ENCODE measurements at regions not wholly inside any gene's neighbourhood (a gene's known extent, or its start where the extent isn't known, plus 50 kb on each side); places are given as distances from the start of the nearest gene placed in this dataset.

- ATAC-seq (no peak), DNase-seq (no peak)
- H3K4me1 Mint-ChIP-seq (ENCODE audit: low read depth), result peaks cover 2% of the 10 kb centered on the region
- H3K27me3 Mint-ChIP-seq (ENCODE audit: low read depth), result no peaks in the 10 kb centered on the region
- H3K9me3 Mint-ChIP-seq, result no peaks in the 10 kb centered on the region
- H3K36me3 Mint-ChIP-seq (ENCODE audit: insufficient read depth), result no peaks in the 10 kb centered on the region
- no peak overlapping the region for H3K4me3 Mint-ChIP-seq
Observed at GRCh38 chr2:147037048-147037447, 807.8 kb upstream of the ACVR2A start.

- no peaks in the 10 kb centered on the region for H3K9me3 Mint-ChIP-seq
- ATAC-seq, result no peak
Observed at GRCh38 chr2:147033044-147033443, 811.8 kb upstream of the ACVR2A start.

GRCh38 chr2:147031897-147032296 lies 812.9 kb upstream of the ACVR2A start:
- H3K9me3 Mint-ChIP-seq, result no peaks in the 10 kb centered on the region
- no peak for ATAC-seq

More at GRCh38 chr2:147033044-147033443, 811.8 kb upstream of the ACVR2A start:
- Mint-ChIP-seq H3K27me3 (ENCODE audit: low read depth) (peaks cover 2% of the 10 kb centered on the region), H3K4me3 (no peak overlapping the region), H3K36me3 (ENCODE audit: insufficient read depth) (no peaks in the 10 kb centered on the region), H3K4me1 (ENCODE audit: low read depth) (peaks cover 2% of the 10 kb centered on the region)
- no peak for DNase-seq

GRCh38 chr2:147030966-147031720 lies 813.7 kb upstream of the ACVR2A start:
- Mint-ChIP-seq H3K36me3 (ENCODE audit: insufficient read depth) (no peaks in the 10 kb centered on the region), H3K4me3 (no peak overlapping the region), H3K9me3 (no peaks in the 10 kb centered on the region), H3K27me3 (ENCODE audit: low read depth) (peaks cover 2% of the 10 kb centered on the region), H3K4me1 (ENCODE audit: low read depth) (no peaks in the 10 kb centered on the region)
- ATAC-seq, result no peak
- no peak for DNase-seq

More at GRCh38 chr2:147031897-147032296, 812.9 kb upstream of the ACVR2A start:
- Mint-ChIP-seq H3K36me3 (ENCODE audit: insufficient read depth) (no peaks in the 10 kb centered on the region), H3K27me3 (ENCODE audit: low read depth) (peaks cover 2% of the 10 kb centered on the region), H3K4me1 (ENCODE audit: low read depth) (no peaks in the 10 kb centered on the region), H3K4me3 (no peak overlapping the region)
- DNase-seq, result no peak

- H3K4me3 Mint-ChIP-seq, result no peak overlapping the region
- no peaks in the 10 kb centered on the region for H3K36me3 Mint-ChIP-seq (ENCODE audit: insufficient read depth)
- ATAC-seq (no peak), DNase-seq (no peak)
- H3K4me1 Mint-ChIP-seq (ENCODE audit: low read depth), result no peaks in the 10 kb centered on the region
- peaks cover 5% of the 10 kb centered on the region for H3K27me3 Mint-ChIP-seq (ENCODE audit: low read depth)
- H3K9me3 Mint-ChIP-seq, result peaks cover 5% of the 10 kb centered on the region
Observed at GRCh38 chr2:147027436-147027835, 817.4 kb upstream of the ACVR2A start.

GRCh38 chr2:147026664-147027295 lies 818.0 kb upstream of the ACVR2A start:
- peaks cover 5% of the 10 kb centered on the region for H3K27me3 Mint-ChIP-seq (ENCODE audit: low read depth)
- H3K4me3 Mint-ChIP-seq, result no peak overlapping the region
- no peaks in the 10 kb centered on the region for H3K4me1 Mint-ChIP-seq (ENCODE audit: low read depth)
- DNase-seq (no peak), ATAC-seq (no peak)
- peaks cover 6% of the 10 kb centered on the region for H3K9me3 Mint-ChIP-seq
- no peaks in the 10 kb centered on the region for H3K36me3 Mint-ChIP-seq (ENCODE audit: insufficient read depth)

- no peaks in the 10 kb centered on the region for H3K4me1 Mint-ChIP-seq (ENCODE audit: low read depth)
- H3K4me3 Mint-ChIP-seq, result no peak overlapping the region
- DNase-seq (no peak), ATAC-seq (no peak)
- H3K36me3 Mint-ChIP-seq (ENCODE audit: insufficient read depth), result no peaks in the 10 kb centered on the region
- H3K9me3 Mint-ChIP-seq, result peaks cover 11% of the 10 kb centered on the region
- peaks cover 5% of the 10 kb centered on the region for H3K27me3 Mint-ChIP-seq (ENCODE audit: low read depth)
Observed at GRCh38 chr2:147025646-147026585, 818.9 kb upstream of the ACVR2A start.

- ATAC-seq, result no peak
- Mint-ChIP-seq H3K4me3 (no peak overlapping the region), H3K27me3 (ENCODE audit: low read depth) (peaks cover 4% of the 10 kb centered on the region), H3K4me1 (ENCODE audit: low read depth) (no peaks in the 10 kb centered on the region), H3K36me3 (ENCODE audit: insufficient read depth) (no peaks in the 10 kb centered on the region), H3K9me3 (peaks cover 11% of the 10 kb centered on the region)
- DNase-seq, result no peak
Observed at GRCh38 chr2:147019311-147019710, 825.5 kb upstream of the ACVR2A start.

GRCh38 chr2:147017951-147018645 lies 826.7 kb upstream of the ACVR2A start:
- no peak for ATAC-seq
- Mint-ChIP-seq H3K36me3 (ENCODE audit: insufficient read depth) (no peaks in the 10 kb centered on the region), H3K4me1 (ENCODE audit: low read depth) (no peaks in the 10 kb centered on the region), H3K27me3 (ENCODE audit: low read depth) (peaks cover 4% of the 10 kb centered on the region), H3K9me3 (peaks cover 11% of the 10 kb centered on the region), H3K4me3 (no peak overlapping the region)
- DNase-seq, result no peak

GRCh38 chr2:147016181-147016580 lies 828.6 kb upstream of the ACVR2A start:
- DNase-seq (no peak), ATAC-seq (no peak)
- no peak overlapping the region for H3K4me3 Mint-ChIP-seq
- H3K4me1 Mint-ChIP-seq (ENCODE audit: low read depth), result no peaks in the 10 kb centered on the region
- H3K27me3 Mint-ChIP-seq (ENCODE audit: low read depth), result peaks cover 4% of the 10 kb centered on the region
- no peaks in the 10 kb centered on the region for H3K36me3 Mint-ChIP-seq (ENCODE audit: insufficient read depth)
- no peaks in the 10 kb centered on the region for H3K9me3 Mint-ChIP-seq

- Mint-ChIP-seq H3K36me3 (ENCODE audit: insufficient read depth) (no peaks in the 10 kb centered on the region), H3K27me3 (ENCODE audit: low read depth) (peaks cover 4% of the 10 kb centered on the region), H3K4me1 (ENCODE audit: low read depth) (no peaks in the 10 kb centered on the region), H3K4me3 (no peak overlapping the region), H3K9me3 (no peaks in the 10 kb centered on the region)
- ATAC-seq, result no peak
- DNase-seq, result no peak
Observed at GRCh38 chr2:147015591-147015990, 829.2 kb upstream of the ACVR2A start.

- H3K27me3 Mint-ChIP-seq (ENCODE audit: low read depth), result peaks cover 2% of the 10 kb centered on the region
- H3K4me1 Mint-ChIP-seq (ENCODE audit: low read depth), result no peaks in the 10 kb centered on the region
- DNase-seq (no peak), ATAC-seq (no peak)
- H3K36me3 Mint-ChIP-seq (ENCODE audit: insufficient read depth), result no peaks in the 10 kb centered on the region
- no peak overlapping the region for H3K4me3 Mint-ChIP-seq
- H3K9me3 Mint-ChIP-seq, result no peaks in the 10 kb centered on the region
Observed at GRCh38 chr2:147013696-147014392, 831.0 kb upstream of the ACVR2A start.

- no peaks in the 10 kb centered on the region for H3K36me3 Mint-ChIP-seq (ENCODE audit: insufficient read depth)
- ATAC-seq, result no peak
- DNase-seq, result no peak
- no peaks in the 10 kb centered on the region for H3K9me3 Mint-ChIP-seq
- no peaks in the 10 kb centered on the region for H3K27me3 Mint-ChIP-seq (ENCODE audit: low read depth)
- no peak overlapping the region for H3K4me3 Mint-ChIP-seq
- H3K4me1 Mint-ChIP-seq (ENCODE audit: low read depth), result no peaks in the 10 kb centered on the region
Observed at GRCh38 chr2:147008481-147008880, 836.3 kb upstream of the ACVR2A start.
